ENCODE measurements at regions not wholly inside any gene's neighbourhood (a gene's known extent, or its start where the extent isn't known, plus 50 kb on each side); places are given as distances from the start of the nearest gene placed in this dataset.

DNA sequence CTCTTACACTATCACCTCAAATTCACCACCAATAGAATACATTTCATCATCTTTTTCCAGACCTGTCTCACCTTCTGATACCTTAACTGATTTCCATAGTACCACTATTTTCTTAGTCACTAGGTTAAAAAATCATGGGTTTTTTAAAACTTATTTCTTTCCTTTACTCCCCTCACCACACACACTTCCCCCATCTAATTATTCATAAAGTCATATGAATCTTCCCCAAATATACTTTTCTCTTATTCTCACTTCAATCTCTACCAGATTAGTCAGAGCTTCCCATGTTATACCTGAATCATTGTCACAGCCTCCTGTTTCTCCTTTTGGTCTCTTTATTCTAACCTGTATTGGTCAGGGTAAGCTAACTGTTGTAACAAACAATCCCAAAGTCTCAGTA lies 696.3 kb downstream of the BCL11A start:
- TF ChIP-seq POLR2A (IDR thresholded peaks at IDR 0.05; ENCODE audit: control extremely low read depth in 1 of 2, low read depth in 2 of 2, low read length in 2 of 2) (no peak), EZH2 (IDR thresholded peaks at IDR 0.05; ENCODE audit: low read depth, low read length, severe bottlenecking) (no peak), EGR1 (IDR thresholded peaks at IDR 0.05; ENCODE audit: borderline replicate concordance, low read depth, low read length) (no peak), KDM1A (IDR thresholded peaks at IDR 0.05; ENCODE audit: borderline replicate concordance, low read length) (no peak), SIN3A (conservative IDR thresholded peaks at IDR 0.05 in 1 of 2, IDR thresholded peaks at IDR 0.05 in 1 of 2; ENCODE audit: low read depth in 1 of 2, low read length in 2 of 2) (no peak), CTCF (IDR thresholded peaks at IDR 0.05; ENCODE audit: control extremely low read depth in 1 of 3, insufficient read depth in 1 of 3, low read depth in 1 of 3, low read length in 3 of 3) (no peak), RAD21 (IDR thresholded peaks at IDR 0.05 in 1 of 2, conservative IDR thresholded peaks at IDR 0.05 in 1 of 2; ENCODE audit: low read depth in 2 of 2, low read length in 2 of 2) (no peak), EP300 (IDR thresholded peaks at IDR 0.05; ENCODE audit: borderline replicate concordance in 1 of 2, low read depth in 2 of 2, low read length in 2 of 2) (no peak), CEBPB (IDR thresholded peaks at IDR 0.05; ENCODE audit: low read depth, low read length) (no peak)
